Stimulated activated naive CD8-positive, alpha-beta T cell treated with anti-CD3 and anti-CD28 coated beads, Interleukin-15, Interleukin-2, amounts not matched to agents 100 ng/mL and 50 ng/mL, for 24 hours (primary cell): ENCODE measurements at regions not wholly inside any gene's neighbourhood (a gene's known extent, or its start where the extent isn't known, plus 50 kb on each side); places are given as distances from the start of the nearest gene placed in this dataset.

ENCODE experiments used
- H3K27ac Mint-ChIP-seq: one replicate; pipeline ENCODE4 v1.8.0; 2021; ENCODE audit warnings: mild to moderate bottlenecking, mixed read lengths
- H3K27me3 Mint-ChIP-seq: one replicate; pipeline ENCODE4 v1.8.0; 2021; ENCODE audit warnings: mixed read lengths
- H3K36me3 Mint-ChIP-seq: one replicate; pipeline ENCODE4 v1.8.0; 2021; ENCODE audit warnings: low read depth, mixed read lengths
- H3K4me1 Mint-ChIP-seq: one replicate; pipeline ENCODE4 v1.8.0; 2021; ENCODE audit warnings: low read depth, mixed read lengths
- H3K4me3 Mint-ChIP-seq: one replicate; pipeline ENCODE4 v1.8.0; 2021; ENCODE audit warnings: mild to moderate bottlenecking, mixed read lengths
- H3K9me3 Mint-ChIP-seq: one replicate; pipeline ENCODE4 v1.8.0; 2021; ENCODE audit warnings: mixed read lengths

DNA sequence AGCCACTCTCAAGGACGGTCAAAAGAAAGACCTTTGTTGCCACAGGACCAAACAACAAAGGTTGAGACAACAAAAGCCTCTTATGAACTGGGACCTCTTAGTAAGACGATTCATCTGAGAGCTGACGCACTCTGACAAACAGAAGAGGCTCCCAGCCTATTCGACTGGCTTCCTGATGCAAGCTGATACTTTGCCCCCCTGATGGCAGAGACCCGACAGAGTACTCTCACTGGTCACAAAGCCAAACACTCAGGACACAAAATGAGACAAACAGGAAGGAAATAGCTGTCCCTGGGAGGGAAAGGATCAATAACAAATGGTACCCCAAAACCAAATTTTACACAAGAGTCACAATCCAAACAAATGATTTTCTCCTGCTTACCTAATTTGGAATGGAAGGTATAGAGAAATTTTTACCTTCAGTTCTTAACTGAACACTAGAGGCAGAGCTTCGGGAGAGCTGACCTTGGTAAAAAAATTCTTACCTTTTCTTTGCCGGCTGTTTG is 75.2 kb upstream of the PLAC8 start:
- H3K4me3 Mint-ChIP-seq: no peak overlapping the region
- no peak overlapping the region for H3K27ac Mint-ChIP-seq
- H3K36me3 Mint-ChIP-seq: no peaks in the 10 kb centered on the region
- H3K4me1 Mint-ChIP-seq: peaks cover 13% of the 10 kb centered on the region
- no peaks in the 10 kb centered on the region for H3K27me3 Mint-ChIP-seq
- no peaks in the 10 kb centered on the region for H3K9me3 Mint-ChIP-seq

DNA sequence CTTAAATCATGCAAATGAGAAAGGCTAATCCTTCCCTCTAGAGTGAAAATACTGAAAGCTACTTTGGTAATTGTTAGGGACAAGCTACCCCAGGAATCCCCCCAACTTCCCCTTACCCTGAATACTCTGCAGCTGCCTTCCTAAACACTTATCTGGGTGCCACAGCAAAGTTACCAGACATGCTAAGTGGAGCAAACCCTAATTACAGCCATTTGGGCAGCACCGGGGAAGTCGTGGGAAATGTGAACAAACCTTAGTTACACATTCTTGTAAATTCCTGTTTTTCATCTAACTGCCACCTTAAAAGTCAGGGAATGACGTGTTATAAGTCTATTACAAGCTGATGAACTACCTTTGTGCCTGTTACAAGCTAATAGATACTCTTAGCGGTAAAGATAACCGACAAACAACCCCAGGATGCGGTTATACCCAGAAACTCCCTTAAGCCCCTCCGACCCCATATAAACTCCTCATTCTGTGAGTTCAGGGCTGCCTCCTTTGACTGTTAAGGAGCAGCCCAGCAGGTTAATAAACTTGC is 66.0 kb upstream of the PLAC8 start:
- Mint-ChIP-seq H3K27ac (peak overlapping the region; percentile 11), H3K36me3 (no peaks in the 10 kb centered on the region), H3K4me3 (no peak overlapping the region), H3K4me1 (peaks cover 17% of the 10 kb centered on the region), H3K27me3 (no peaks in the 10 kb centered on the region), H3K9me3 (no peaks in the 10 kb centered on the region)

DNA sequence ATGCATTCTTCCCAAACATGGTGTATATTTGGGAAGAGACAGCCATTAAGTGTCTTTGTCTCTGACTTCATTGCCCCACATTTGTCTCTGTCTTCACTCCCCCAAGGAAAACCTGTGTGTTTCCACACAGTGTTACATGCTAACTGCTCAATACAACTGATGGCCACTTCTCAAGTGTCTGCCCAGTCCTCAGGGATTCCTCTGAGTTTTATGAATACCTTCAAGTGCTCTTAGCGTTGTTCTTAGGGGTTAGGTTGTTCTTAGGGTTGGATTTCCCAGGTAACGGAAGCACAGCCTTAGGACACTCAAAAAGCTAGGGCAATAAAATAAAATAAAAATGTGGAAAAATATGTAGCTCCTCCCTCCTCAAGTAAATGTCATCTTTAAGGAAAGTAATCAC is 64.7 kb upstream of the PLAC8 start:
- H3K36me3 Mint-ChIP-seq: no peaks in the 10 kb centered on the region
- no peaks in the 10 kb centered on the region for H3K27me3 Mint-ChIP-seq
- H3K27ac Mint-ChIP-seq: no peak overlapping the region
- H3K4me1 Mint-ChIP-seq: peaks cover 21% of the 10 kb centered on the region
- H3K4me3 Mint-ChIP-seq: no peak overlapping the region
- no peaks in the 10 kb centered on the region for H3K9me3 Mint-ChIP-seq

DNA sequence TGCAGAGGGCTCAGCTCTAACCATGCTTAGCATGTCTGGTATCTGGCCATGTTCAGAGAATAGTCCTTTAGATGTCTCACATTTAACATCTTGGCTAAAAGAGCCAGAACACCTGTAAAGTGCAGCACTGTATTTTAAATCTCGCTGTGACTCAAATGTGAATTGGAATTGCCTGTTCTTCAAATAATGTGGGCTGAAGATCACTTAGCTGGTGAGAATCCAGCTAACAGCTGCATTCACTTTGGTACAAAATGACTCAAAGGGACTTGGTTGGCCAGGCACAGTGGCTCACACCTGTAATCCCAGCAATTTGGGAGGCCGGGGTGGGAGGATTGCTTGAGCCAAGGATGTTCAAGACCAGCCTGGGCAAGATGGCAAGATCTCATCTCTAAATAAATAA is 63.5 kb upstream of the PLAC8 start:
- Mint-ChIP-seq H3K4me3 (no peak overlapping the region), H3K27ac (no peak overlapping the region), H3K36me3 (no peaks in the 10 kb centered on the region), H3K4me1 (peaks cover 21% of the 10 kb centered on the region), H3K27me3 (no peaks in the 10 kb centered on the region), H3K9me3 (no peaks in the 10 kb centered on the region)

DNA sequence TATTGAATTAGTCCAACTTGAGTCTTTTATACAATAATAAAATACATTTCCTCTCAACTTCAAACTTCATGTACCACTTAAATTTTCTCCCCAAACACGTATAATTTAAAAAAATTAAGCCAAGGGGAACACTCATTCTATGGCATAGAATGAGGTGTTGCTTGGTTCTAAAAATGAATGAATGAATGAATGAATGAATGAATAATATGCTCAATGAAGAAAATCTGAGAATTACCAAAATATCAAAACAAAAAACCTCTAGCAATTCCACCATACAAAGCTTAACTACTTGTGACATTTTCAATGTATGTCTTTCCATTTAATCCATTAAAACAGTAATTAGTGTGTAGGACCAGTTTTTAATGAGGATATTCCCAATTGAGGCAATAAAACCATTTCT is 62.7 kb upstream of the PLAC8 start:
- H3K9me3 Mint-ChIP-seq: no peaks in the 10 kb centered on the region
- no peaks in the 10 kb centered on the region for H3K27me3 Mint-ChIP-seq
- H3K27ac Mint-ChIP-seq: no peak overlapping the region
- no peak overlapping the region for H3K4me3 Mint-ChIP-seq
- H3K36me3 Mint-ChIP-seq: no peaks in the 10 kb centered on the region
- H3K4me1 Mint-ChIP-seq: peaks cover 21% of the 10 kb centered on the region

DNA sequence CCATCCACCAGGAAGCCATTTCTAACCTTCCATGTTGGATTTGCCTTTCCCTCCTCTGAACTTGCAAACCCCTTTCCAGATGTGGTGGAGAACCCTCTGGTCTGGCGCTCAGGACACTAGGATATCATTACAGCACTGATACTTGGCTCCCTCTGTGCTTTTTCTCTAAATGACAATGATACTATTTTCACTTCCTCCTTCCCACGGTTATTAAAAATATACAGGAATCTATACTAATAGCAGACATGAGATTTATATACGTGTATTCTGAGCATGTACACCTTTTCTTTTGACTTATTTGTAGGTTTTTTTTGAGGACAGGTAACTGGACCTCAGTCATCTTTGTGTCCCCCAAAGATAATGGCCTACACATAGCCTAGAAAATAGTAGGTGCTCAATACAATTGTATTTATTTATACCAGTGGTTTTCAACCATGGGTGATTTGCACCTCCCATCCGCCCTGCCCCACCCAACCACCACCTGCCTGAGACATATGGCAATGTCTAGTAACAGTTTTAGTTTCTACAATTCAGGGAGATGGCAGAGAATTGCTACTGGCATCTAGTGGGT is 60.4 kb upstream of the PLAC8 start:
- H3K36me3 Mint-ChIP-seq: no peaks in the 10 kb centered on the region
- peaks cover 8% of the 10 kb centered on the region for H3K9me3 Mint-ChIP-seq
- H3K4me1 Mint-ChIP-seq: peaks cover 30% of the 10 kb centered on the region
- H3K4me3 Mint-ChIP-seq: peak overlapping the region; percentile 30
- H3K27ac Mint-ChIP-seq: peak overlapping the region; percentile 19
- H3K27me3 Mint-ChIP-seq: no peaks in the 10 kb centered on the region

DNA sequence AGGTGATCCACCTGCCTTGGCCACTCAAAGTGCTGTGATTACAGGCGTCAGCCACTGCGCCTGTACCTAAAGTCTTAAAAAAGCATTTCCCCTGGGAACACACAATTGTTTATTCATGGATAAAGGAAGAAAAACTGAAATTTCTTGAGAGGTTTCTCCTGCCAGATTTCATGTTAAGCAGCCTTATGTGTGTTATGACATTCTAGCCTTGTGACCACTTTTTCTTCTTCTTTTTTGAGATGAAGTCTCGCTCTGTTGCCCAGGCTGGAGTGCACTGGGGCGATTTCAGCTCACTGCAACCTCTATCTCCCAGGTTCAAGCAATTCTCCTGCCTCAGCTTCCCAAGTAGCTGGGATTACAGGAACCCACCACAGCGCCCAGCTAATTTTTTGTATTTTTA is 57.8 kb upstream of the PLAC8 start:
- H3K4me1 Mint-ChIP-seq: peaks cover 22% of the 10 kb centered on the region
- no peak overlapping the region for H3K4me3 Mint-ChIP-seq
- no peaks in the 10 kb centered on the region for H3K36me3 Mint-ChIP-seq
- H3K9me3 Mint-ChIP-seq: peaks cover 8% of the 10 kb centered on the region
- H3K27me3 Mint-ChIP-seq: no peaks in the 10 kb centered on the region
- H3K27ac Mint-ChIP-seq: no peak overlapping the region

DNA sequence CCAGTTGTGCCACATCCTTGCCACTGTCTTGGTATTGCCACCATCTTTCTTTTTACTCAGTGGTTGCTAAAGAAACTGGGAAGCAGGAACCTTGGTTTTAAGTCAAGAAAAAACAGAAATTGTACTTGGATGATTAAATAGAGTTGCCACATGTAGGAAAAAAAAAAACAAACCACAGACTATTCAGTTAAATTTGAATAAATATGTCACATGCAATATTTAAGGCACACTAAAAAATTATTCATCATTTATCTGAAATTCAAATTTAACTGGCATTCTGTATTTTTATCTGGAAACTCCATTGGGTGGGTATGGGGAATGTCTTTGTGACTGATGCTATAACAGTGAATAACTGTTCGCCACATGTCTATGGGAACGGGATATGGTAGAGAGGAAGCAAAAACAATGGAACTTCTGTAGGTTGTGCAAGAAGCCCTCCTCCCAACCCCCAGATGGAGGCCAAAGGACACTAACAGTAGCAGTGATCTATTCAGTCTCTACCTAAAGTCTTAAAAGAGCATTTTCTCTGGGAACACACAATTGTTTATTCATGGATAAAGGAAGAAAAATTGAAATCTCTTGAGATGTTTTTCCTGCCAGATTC is 57.0 kb upstream of the PLAC8 start:
- H3K9me3 Mint-ChIP-seq: peaks cover 8% of the 10 kb centered on the region
- peaks cover 25% of the 10 kb centered on the region for H3K4me1 Mint-ChIP-seq
- H3K36me3 Mint-ChIP-seq: no peaks in the 10 kb centered on the region
- peak overlapping the region; percentile 31 for H3K27ac Mint-ChIP-seq
- H3K4me3 Mint-ChIP-seq: no peak overlapping the region
- H3K27me3 Mint-ChIP-seq: no peaks in the 10 kb centered on the region

DNA sequence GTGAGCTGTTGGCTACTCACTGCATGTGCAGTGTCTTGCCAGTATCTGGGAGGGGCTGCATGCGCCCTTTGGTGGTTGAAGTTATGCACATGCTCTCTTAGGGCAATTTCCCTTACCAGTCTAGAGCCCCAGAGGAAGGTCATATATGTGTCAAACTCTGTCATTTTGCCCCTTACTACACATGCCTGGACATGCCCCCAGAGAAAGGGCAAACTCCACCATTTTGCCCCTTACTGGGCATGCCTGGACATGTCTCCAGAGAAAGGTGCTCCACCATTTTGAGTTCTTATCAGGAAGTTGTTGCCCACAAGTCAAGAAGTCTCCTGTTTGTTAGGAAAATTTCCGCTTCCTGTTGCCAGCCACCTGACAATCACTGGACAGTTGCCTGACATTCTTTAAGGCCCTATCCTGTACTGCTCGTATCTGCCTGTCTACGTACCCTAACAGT is 56.4 kb upstream of the PLAC8 start:
- H3K4me3 Mint-ChIP-seq: no peak overlapping the region
- peaks cover 8% of the 10 kb centered on the region for H3K9me3 Mint-ChIP-seq
- H3K27ac Mint-ChIP-seq: peak overlapping the region; percentile 31
- no peaks in the 10 kb centered on the region for H3K36me3 Mint-ChIP-seq
- H3K27me3 Mint-ChIP-seq: no peaks in the 10 kb centered on the region
- H3K4me1 Mint-ChIP-seq: peaks cover 30% of the 10 kb centered on the region
